ENCODE measurements at regions not wholly inside any gene's neighbourhood (a gene's known extent, or its start where the extent isn't known, plus 50 kb on each side); places are given as distances from the start of the nearest gene placed in this dataset.

DNA sequence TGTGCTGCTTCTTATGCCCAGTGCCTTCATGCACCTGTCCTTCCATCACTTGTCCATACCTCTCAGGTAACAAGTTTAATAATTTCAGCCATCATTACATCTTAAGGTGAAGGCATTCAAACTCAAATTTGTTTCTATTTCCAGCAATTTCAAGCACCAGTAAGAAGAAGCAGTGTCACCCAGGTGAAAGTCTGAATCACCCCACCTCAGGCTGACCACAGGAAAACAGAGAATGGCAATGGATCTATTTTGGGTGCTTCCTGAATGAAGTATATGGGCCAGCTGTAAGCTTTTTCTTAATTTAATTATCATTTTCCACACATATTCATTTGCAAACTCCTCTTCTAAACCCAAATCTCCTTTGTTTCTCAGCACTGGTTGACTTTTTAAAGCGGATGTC lies 372.7 kb upstream of the SOX11 start:
- Histone ChIP-seq H4K20me1 (ENCODE audit: insufficient read depth, low read length, poor library complexity, severe bottlenecking) (no peaks in the 10 kb centered on the region), H2AFZ (ENCODE audit: low read length) (no peak overlapping the region), H3K9me3 (ENCODE audit: insufficient read depth, low read depth, low read length) (no peaks in the 10 kb centered on the region; the same call in 1 of the 2 replicates), H3K36me3 (ENCODE audit: insufficient read depth, low read length) (no peaks in the 10 kb centered on the region), H3K9me2 (replicated peaks; ENCODE audit: low read depth, low read length) (no peaks in the 10 kb centered on the region), H3K9ac (ENCODE audit: low read depth, low read length, poor library complexity, severe bottlenecking) (no peak overlapping the region), H3K79me2 (ENCODE audit: insufficient read depth, low read length) (no peaks in the 10 kb centered on the region), H3K4me3 (ENCODE audit: low read length, poor library complexity, severe bottlenecking) (no peak overlapping the region), H3K4me2 (ENCODE audit: low read depth, low read length, poor library complexity, severe bottlenecking) (no peak overlapping the region), H3F3A (ENCODE audit: low read depth) (no peaks in the 10 kb centered on the region), H3K27me3 (ENCODE audit: insufficient read depth, low read length, poor library complexity, severe bottlenecking) (no peaks in the 10 kb centered on the region), H3K4me1 (ENCODE audit: insufficient read depth, low read length, poor library complexity, severe bottlenecking) (no peaks in the 10 kb centered on the region)
- TF ChIP-seq, protein P1, sequence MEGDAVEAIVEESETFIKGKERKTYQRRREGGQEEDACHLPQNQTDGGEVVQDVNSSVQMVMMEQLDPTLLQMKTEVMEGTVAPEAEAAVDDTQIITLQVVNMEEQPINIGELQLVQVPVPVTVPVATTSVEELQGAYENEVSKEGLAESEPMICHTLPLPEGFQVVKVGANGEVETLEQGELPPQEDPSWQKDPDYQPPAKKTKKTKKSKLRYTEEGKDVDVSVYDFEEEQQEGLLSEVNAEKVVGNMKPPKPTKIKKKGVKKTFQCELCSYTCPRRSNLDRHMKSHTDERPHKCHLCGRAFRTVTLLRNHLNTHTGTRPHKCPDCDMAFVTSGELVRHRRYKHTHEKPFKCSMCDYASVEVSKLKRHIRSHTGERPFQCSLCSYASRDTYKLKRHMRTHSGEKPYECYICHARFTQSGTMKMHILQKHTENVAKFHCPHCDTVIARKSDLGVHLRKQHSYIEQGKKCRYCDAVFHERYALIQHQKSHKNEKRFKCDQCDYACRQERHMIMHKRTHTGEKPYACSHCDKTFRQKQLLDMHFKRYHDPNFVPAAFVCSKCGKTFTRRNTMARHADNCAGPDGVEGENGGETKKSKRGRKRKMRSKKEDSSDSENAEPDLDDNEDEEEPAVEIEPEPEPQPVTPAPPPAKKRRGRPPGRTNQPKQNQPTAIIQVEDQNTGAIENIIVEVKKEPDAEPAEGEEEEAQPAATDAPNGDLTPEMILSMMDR (conservative IDR thresholded peaks at IDR 0.05; ENCODE audit: low read length): no peak

DNA sequence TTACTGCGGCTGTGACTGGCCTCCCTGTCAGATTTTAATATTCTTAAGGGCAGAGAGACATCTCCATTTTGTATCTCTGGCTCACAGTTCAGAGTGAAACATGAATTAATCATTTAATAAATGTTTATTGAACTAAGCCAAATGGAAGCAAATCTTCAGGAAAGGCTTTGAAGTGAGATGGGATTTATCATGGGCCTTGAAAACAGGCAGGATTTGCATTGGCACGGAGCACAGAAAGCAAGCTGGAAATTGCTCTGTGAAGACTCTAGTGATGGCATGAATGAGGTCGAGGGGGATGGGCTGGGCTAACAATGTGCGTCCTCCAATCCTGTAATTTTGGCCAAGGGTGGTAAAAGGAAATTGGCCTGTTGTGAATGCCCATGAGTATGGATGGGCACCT lies 369.8 kb upstream of the SOX11 start:
- Histone ChIP-seq H3K36me3 (ENCODE audit: insufficient read depth, low read length) (no peaks in the 10 kb centered on the region), H3K4me3 (ENCODE audit: low read length, poor library complexity, severe bottlenecking) (no peak overlapping the region), H3K9ac (ENCODE audit: low read depth, low read length, poor library complexity, severe bottlenecking) (no peak overlapping the region), H3K9me2 (replicated peaks; ENCODE audit: low read depth, low read length) (no peaks in the 10 kb centered on the region), H3K4me1 (ENCODE audit: insufficient read depth, low read length, poor library complexity, severe bottlenecking) (no peaks in the 10 kb centered on the region), H2AFZ (ENCODE audit: low read length) (no peak overlapping the region), H3K4me2 (ENCODE audit: low read depth, low read length, poor library complexity, severe bottlenecking) (no peak overlapping the region), H4K20me1 (ENCODE audit: insufficient read depth, low read length, poor library complexity, severe bottlenecking) (no peaks in the 10 kb centered on the region), H3K9me3 (ENCODE audit: insufficient read depth, low read depth, low read length) (no peaks in the 10 kb centered on the region; the same call in 1 of the 2 replicates), H3K27me3 (ENCODE audit: insufficient read depth, low read length, poor library complexity, severe bottlenecking) (no peaks in the 10 kb centered on the region), H3K79me2 (ENCODE audit: insufficient read depth, low read length) (no peaks in the 10 kb centered on the region), H3F3A (ENCODE audit: low read depth) (no peaks in the 10 kb centered on the region)
- TF ChIP-seq EZH2phosphoT487 (IDR thresholded peaks at IDR 0.05; ENCODE audit: borderline replicate concordance): no peak
- TF ChIP-seq, protein P1 (conservative IDR thresholded peaks at IDR 0.05; ENCODE audit: low read length): no peak

- Histone ChIP-seq H3F3A (ENCODE audit: low read depth) (no peaks in the 10 kb centered on the region), H3K4me1 (ENCODE audit: insufficient read depth, low read length, poor library complexity, severe bottlenecking) (no peaks in the 10 kb centered on the region), H3K9me3 (ENCODE audit: insufficient read depth, low read depth, low read length) (no peaks in the 10 kb centered on the region; the same call in 1 of the 2 replicates), H3K4me3 (ENCODE audit: low read length, poor library complexity, severe bottlenecking) (no peak overlapping the region), H4K20me1 (ENCODE audit: insufficient read depth, low read length, poor library complexity, severe bottlenecking) (no peaks in the 10 kb centered on the region), H3K9me2 (replicated peaks; ENCODE audit: low read depth, low read length) (no peaks in the 10 kb centered on the region), H3K9ac (ENCODE audit: low read depth, low read length, poor library complexity, severe bottlenecking) (no peak overlapping the region), H3K27me3 (ENCODE audit: insufficient read depth, low read length, poor library complexity, severe bottlenecking) (no peaks in the 10 kb centered on the region), H3K4me2 (ENCODE audit: low read depth, low read length, poor library complexity, severe bottlenecking) (no peak overlapping the region), H3K79me2 (ENCODE audit: insufficient read depth, low read length) (no peaks in the 10 kb centered on the region), H3K36me3 (ENCODE audit: insufficient read depth, low read length) (no peaks in the 10 kb centered on the region), H2AFZ (ENCODE audit: low read length) (no peak overlapping the region)
- TF ChIP-seq, protein P1 (conservative IDR thresholded peaks at IDR 0.05; ENCODE audit: low read length): no peak
- TF ChIP-seq EZH2phosphoT487 (IDR thresholded peaks at IDR 0.05; ENCODE audit: borderline replicate concordance): no peak
Measured at GRCh38 chr2:5325523-5325922, 366.7 kb upstream of the SOX11 start.
